Dermis microvascular lymphatic vessel endothelial cell (primary cell): ENCODE measurements at regions not wholly inside any gene's neighbourhood (a gene's known extent, or its start where the extent isn't known, plus 50 kb on each side); places are given as distances from the start of the nearest gene placed in this dataset.

ENCODE experiments used
- DNase-seq, 2 donors: peaks; one replicate each; pipeline versions ENCODE4 v3.0.0 to v3.0.0-alpha.2; 2010; ENCODE audit warnings: low read depth in 2 of 2

DNA sequence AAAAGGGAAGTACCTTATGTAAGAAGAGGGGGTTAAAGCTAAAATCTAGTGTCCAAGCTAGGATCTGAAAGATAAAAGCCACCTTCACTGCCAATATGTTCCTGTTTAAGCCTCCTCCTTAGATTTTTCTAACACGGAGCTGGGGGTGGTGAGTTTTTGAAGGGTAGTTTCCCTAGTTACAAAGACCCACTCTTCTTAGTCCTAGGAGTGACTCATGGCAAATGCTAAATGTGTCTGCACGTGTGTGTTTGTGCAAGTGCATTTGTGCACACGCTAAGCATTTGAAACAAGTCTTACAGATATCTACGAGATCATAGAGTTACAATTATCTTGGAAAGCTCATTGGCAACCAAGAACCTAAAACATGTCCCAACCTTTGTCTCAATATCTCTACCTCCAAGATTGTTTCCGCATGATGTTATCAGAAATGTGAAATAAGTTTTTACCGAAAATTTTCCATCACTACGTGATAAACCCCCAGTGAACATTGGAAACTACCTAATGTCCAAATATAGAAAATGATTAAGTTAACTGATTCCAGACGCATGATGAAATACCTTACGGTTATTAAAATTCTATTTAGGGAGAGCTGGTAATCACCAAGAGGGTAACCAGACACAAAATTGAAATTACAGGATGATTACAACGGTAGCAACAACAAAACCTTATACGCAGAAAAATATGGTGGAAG, 78.0 kb upstream of the HRH2 start:
- DNase-seq: no peak

DNA sequence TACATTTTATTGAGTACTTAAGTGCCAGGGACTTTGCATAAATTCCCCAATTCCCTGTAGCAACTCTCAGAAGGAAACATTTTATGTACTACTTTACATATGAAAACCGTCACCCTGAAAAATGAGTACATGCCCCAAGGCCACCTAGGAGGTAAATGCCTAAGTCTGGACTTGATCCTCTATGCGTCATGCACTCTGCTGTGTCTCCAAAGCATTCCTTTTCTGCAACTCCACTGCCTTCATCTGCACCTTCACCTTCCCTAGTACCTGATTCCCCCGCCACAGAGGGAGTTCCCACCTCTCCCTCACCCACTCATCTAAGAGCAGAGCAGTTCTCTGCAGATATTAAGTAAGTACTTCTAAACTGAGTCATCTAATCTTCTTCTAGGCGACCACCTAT, 75.2 kb upstream of the HRH2 start:
- DNase-seq: no peak

DNA sequence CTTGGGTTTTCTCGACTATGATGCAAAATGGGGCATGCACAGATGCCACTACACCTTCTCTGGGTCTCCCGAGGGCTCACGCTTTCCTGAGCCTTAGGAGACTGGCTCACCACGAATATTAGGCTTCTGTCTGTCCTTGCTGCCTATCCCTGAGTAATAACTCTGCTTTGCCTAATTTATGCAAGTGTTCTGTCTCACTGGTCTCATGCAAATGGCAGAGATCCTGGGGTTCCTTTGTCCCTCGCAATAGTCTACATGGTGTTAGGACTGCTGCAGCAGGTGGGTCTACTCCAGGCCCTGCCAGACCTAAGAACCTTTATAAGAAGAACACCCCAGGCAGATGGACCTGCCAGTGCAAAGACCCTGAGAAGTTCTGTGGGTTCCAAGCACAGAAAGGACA, 72.3 kb upstream of the HRH2 start:
- DNase-seq: no peak

DNA sequence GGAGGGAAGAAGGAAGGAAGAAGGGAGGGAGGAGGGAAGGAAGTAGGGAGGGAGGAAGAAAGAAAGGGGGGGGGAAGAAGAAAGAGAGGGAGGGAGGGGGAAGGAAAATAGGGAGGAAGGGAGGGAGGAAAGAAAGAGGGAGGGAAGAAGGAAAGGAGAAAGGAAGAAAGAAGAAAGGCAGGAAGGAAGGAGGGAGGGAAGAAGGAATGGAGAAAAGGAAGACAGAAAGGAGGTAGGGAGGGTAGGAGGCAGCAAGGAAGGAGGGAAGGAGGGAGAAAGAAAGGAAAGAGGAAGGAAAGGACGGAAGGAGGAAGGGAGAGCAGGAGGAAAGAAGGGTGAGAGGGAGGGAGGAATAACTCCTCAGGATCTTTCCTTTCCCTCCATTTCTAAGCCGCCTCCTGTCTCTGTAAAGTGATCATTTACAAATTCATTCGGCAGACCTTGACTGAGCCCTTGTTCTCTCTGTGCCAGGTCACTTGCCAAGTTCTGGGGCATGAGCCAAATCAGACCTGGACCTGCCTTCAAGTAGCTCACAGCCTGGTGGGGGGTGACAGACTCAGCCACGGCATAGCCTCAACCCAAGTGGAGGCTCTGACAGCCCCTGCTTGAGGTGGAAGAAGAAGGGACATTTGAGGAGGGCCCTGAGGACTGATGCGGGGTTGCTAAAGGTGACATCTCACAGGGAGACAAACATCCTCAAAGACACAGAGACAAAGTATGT, 69.0 kb upstream of the HRH2 start:
- no peak for DNase-seq

DNA sequence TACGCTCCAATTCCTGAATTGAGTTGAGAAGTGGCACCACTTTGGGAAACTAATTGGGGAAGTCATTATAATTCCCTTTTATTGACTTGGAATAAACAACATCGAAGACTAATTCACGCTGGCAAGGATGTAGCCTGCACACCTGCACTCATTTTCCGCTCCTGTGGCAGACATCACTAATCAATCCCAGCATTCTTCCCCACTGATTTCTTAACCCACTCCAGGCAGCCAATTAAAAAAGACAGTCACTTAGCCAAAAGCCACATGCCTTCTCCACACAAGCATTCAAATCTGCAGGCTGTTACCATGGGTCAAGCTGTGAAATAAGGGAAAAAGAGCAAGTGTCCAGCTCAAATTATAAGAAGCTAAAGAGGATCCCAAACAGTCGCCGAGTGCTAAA, 68.2 kb upstream of the HRH2 start:
- DNase-seq: no peak

DNA sequence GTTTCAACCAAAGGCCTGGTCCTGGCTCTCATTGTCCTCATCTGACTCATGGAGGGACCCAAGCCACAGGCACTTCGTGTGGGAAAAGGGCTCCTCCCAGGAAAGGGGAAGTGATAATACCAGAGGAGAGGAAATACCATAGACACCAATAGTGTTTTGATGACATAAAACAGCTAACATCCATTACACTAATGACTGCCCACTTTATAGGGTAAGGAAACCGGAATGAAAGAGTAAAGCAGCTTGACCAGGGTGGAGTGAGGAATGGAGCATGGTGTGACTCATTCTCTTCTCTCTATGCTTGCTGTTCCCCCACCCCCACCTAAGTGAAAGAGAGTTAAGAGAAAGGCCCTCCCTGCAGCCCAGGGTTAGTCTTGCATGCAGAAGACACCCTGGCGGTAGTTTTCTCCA, 67.4 kb upstream of the HRH2 start:
- peak; percentile 5 to 45 for DNase-seq

DNA sequence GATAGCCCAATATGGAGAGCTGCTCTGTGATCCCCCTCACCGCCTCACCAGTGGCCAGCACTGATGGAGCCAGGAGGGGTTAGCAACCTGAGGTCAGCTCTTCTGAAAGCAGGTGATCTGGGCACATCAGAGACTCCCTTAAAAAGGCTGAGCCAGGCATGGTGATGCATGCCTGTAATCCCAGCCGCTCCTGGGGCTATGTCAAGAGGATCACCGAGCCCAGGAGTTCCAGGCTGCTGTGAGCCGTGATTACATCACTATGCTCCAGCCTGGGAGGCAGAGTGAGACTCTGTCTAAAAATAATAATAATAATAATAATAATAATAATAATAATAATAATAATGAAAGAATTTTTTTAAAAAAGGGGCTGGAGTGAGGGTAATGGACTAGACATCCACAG, 66.6 kb upstream of the HRH2 start:
- DNase-seq: no peak

DNA sequence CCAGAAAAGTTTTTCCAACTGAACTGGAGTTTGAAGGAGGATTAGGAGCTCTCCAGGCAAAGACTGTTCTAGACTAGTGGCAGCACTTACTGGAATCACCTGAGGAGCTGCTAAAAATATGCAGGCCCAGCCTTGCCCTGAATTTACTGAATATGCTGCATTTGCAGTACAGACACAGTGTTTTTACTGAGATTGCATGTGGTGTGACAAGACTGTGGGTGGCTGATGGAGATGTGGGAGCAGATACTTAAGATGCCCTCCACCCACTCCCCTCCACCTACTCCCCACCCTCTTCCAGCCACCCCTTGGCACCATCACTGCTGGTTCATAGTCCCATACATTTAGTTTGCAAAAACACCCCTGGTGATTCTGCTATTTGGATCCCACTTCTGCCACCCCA, 64.1 kb upstream of the HRH2 start:
- no peak for DNase-seq

DNA sequence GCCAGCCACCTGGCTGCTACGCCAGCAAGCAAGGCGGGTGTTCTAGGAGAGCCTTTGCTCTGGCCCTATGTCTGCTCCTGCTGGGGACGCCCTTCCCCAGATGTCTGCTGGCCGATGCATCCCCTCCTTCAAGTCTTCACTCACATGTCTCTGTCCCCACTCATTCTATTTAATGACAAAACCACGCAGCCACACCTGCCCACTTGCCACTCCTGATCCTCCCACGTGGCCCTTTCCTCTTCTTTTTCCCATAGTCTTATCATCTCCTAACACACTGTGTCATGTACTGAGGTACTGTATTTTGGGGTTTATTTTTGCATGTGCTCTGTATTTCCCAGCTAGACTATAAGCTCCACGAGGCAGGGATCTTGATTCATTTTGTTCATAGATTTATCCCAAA, 62.0 kb upstream of the HRH2 start:
- DNase-seq: no peak

DNA sequence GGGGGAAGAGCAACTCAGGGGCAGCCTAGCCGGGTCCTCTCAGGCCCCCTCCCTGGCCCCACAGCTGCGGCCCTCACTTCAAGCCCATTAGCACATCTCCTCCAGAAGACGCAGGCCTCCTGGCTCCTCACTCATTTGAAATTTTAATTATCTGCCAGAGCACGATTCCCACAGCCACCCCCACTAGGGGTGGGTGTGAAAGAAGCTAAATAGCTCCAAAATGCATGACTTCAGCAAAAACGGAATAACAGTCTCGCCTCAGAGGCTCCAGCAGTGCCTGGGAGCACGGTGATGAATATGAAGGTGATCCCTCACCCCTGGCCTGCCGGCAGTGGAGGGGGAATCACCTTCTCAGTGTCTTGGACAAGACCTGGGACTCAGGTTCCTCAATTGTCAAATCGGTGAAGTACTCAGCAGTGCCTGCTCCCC, 61.1 kb upstream of the HRH2 start:
- DNase-seq: no peak

DNA sequence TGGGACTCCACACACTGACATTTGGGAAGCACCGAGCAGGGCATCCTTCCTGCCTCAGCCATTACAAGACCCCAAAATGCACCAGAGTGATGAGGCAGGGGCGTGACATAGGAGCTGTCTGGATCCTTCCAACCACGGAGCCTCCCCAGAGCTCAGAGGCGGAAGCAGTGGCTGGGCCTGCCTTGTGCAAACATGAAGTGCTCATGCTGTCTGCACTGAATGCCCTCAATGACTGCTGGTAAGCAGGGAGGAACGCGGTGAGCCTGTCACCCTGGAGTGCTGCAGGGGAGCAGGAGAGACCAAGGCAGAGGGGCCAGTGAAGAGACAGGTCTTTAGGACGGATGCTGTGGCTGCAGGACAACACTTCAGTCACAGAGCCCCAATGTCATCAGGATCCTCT, 60.2 kb upstream of the HRH2 start:
- DNase-seq: no peak

DNA sequence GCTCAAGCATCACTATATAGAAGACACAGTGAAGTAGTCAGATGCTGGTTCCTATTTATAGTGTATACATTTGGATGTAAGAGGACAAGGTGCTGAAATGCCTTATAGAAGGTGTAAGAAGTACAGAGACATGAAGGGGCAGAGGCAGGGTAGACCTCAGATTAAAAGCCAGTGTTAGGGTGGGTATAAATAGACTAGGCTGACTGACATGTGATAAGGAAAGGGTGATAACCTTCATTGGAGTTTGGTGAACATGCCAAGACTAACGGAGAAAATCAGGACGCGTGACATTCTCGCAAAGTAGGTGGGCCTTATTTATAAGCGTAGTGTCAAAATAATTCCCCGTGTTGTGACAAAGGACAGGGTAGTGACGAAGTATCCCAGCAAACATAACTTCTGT, 59.1 kb upstream of the HRH2 start:
- no peak for DNase-seq

DNA sequence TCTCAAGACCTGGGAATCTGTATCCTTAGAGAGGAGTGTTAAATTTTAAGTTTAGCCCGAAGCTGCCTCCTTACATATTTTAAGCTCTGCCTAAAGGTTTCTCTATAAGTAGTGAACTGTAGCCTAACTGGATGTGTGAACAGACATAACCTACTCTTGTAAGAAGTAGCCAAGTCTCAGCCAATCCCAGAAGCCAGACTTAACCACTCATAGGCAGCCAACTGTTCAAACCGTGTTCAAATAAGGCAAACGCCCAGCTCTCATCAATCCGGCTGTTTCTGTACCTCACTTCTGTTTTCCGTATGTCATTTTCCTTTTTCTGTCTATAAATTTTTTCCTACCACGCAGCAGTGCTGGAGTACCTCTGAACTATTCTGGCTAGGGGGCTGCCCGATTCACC, 58.7 kb upstream of the HRH2 start:
- DNase-seq: no peak

DNA sequence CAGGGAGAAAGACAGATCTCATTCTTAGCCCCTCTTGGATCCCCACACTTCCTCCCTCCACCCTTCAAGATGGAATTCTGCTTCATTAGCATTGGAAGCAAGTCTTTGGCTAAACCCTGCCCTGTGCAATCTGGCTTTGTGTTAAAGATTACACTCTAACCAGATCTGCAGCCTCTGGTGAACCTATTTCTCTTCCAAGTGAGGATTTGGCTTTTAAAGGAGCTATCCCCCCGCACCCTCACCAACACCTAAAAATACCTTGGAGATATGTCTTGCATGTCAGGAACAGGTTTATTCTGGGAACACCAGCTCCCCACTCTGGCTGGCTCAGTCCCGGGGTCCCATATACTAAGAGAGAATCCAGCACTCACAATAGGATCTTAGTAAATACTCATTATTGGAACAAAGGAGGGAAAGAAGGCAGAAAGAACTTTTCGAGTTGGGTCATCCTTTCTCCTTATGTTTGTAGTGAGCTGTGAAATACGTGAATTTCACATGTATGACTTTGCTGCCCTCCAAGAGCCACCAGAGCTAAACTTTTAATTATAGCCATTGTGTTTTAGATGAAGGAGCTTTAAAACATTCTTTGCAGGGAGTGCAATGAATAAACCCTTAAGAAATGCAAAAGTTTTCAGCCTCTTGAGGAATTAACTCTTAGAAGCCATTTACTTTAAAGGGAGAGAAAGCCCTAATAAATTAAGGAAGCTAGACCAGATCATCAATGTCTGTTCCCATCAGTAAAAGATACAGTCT, 53.7 kb upstream of the HRH2 start:
- DNase-seq: no peak

DNA sequence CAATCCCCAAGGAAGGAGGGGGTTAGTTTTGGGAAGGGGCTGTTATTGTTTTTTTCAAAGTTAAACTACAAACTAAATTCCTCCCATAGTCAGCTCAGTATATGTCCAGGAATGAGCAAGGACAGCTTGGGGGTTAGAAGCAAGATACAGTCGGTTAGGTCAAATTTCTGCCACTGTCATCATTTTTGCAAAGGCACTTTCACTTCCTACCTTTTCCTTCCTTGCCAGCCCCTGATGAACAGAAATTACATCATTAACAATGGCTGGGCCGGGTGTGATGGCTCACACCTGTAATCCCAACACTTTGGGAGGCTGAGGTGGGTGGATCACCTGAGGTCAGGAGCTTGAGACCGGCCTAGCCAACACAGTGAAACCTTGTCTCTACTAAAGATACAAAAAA, 51.5 kb upstream of the HRH2 start:
- no peak for DNase-seq
